Stomach (tissue), 4 donors: ENCODE measurements at regions not wholly inside any gene's neighbourhood (a gene's known extent, or its start where the extent isn't known, plus 50 kb on each side); places are given as distances from the start of the nearest gene placed in this dataset.

Experiments
- POLR2AphosphoS5 ChIP-seq, 3 donors: sonication (generic); formaldehyde crosslinking; IDR thresholded peaks; one replicate each; pipeline ENCODE4 v1.6.1; 2016; ENCODE audit warnings: antibody characterized with exemption in 3 of 3
- TF ChIP-seq, protein P1 (sequence below), 7 experiments: fragments of 450-650 bp in 4 of 7; fragments of 200-600 bp in 3 of 7; sonication (generic) in 3 of 7; IDR thresholded peaks; one replicate each; pipeline ENCODE4 v1.5.1; 2016 to 2019; ENCODE audit warnings: antibody characterized with exemption in 7 of 7, control low read depth in 2 of 7, mild to moderate bottlenecking in 1 of 7

DNA sequence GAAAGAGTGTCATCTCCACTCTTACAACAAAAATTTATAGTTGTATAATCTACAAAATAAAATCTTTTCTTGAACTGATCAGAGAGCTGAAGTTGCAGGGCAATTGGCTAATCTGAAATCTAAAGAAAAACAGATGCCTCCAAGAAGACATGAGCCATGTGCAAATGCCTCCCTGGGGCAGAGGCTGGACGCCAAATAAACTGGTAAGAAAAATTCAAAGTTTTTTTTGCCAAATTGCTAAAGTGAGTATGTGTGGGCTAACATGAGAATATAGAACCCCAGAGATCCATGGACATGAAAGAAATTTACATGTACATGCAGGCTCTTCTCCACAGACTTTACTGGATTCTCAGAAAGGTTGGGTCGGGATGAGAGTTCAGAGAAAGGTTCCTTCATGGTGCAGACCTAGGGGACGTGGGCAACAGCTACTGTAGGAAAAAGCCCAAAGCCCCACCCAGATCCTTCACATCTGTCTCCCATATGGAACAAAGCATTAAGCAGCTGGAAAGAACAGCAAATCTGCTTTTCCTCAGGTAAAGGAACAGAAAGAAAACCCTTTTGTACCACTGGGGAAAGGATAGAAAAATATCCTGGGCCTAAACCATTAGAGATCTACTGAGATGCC, 90.5 kb upstream of the SIRPG start:
- TF ChIP-seq, protein P1, sequence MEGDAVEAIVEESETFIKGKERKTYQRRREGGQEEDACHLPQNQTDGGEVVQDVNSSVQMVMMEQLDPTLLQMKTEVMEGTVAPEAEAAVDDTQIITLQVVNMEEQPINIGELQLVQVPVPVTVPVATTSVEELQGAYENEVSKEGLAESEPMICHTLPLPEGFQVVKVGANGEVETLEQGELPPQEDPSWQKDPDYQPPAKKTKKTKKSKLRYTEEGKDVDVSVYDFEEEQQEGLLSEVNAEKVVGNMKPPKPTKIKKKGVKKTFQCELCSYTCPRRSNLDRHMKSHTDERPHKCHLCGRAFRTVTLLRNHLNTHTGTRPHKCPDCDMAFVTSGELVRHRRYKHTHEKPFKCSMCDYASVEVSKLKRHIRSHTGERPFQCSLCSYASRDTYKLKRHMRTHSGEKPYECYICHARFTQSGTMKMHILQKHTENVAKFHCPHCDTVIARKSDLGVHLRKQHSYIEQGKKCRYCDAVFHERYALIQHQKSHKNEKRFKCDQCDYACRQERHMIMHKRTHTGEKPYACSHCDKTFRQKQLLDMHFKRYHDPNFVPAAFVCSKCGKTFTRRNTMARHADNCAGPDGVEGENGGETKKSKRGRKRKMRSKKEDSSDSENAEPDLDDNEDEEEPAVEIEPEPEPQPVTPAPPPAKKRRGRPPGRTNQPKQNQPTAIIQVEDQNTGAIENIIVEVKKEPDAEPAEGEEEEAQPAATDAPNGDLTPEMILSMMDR (IDR thresholded peaks at IDR 0.05) = no peak
- TF ChIP-seq POLR2AphosphoS5 (IDR thresholded peaks at IDR 0.05) = no peak
